Naive thymus-derived CD4-positive, alpha-beta T cell (primary cell): ENCODE measurements at regions not wholly inside any gene's neighbourhood (a gene's known extent, or its start where the extent isn't known, plus 50 kb on each side); places are given as distances from the start of the nearest gene placed in this dataset.
"Not testable (repeated sequence)": the region's sequence is repeated elsewhere in the genome, so short reads cannot be mapped to it uniquely, and the experiment has no call there.

ENCODE experiments used
- ATAC-seq: fragments of 150-1000 bp; cut with Tn5 transposase; 2 replicates; pipeline ENCODE4 v1.10.0; 2021; ENCODE audit warnings: mild to moderate bottlenecking, moderate library complexity
- CTCF ChIA-PET: fragments of 350-600 bp; sonication (Branson Sonifier 250); formaldehyde crosslinking; loops from one replicate; lab custom pipeline; 2021; ENCODE audit warnings: antibody characterized with exemption; lab: Charles Lee
- POLR2A ChIA-PET: fragments of 350-600 bp; sonication (Branson Sonifier 250); formaldehyde crosslinking; loops from one replicate; lab custom pipeline; 2021; ENCODE audit warnings: antibody characterized with exemption, inconsistent platforms; lab: Charles Lee
- DNase-seq, 9 donors: peaks; one replicate each; pipeline versions ENCODE4 v3.0.0 to v3.0.0-alpha.2; 2020 to 2022; ENCODE audit warnings: mixed read lengths in 1 of 9
- H3K27ac ChIP-seq: one replicate; pipeline ENCODE4 v1.7.0; 2013; ENCODE audit warnings: mild to moderate bottlenecking, low read depth, low read length, moderate library complexity
- H3K27me3 ChIP-seq, 2 donors: one replicate each; pipeline ENCODE4 v1.7.0; 2013; ENCODE audit warnings: low read length in 2 of 2, mild to moderate bottlenecking in 2 of 2, moderate library complexity in 2 of 2; ENCODE audit not compliant: control insufficient read depth in 2 of 2, insufficient read depth in 2 of 2
- H3K36me3 ChIP-seq, 3 experiments: 1 replicate in 2 of 3; 2 replicates in 1 of 3; pipeline ENCODE4 v1.7.0; 2013; ENCODE audit warnings: low read length in 3 of 3, mild to moderate bottlenecking in 3 of 3, moderate library complexity in 1 of 3; ENCODE audit not compliant: insufficient read depth in 3 of 3, control insufficient read depth in 2 of 3
- H3K4me1 ChIP-seq, 2 donors: one replicate each; pipeline ENCODE4 v1.7.0; 2013; ENCODE audit warnings: low read length in 2 of 2, mild to moderate bottlenecking in 2 of 2, moderate library complexity in 1 of 2; ENCODE audit not compliant: control insufficient read depth in 2 of 2, insufficient read depth in 2 of 2
- H3K4me3 ChIP-seq: 2 replicates; pipeline ENCODE4 v1.7.0; 2013; ENCODE audit warnings: mild to moderate bottlenecking, low read length
- H3K9me3 ChIP-seq, 3 experiments: 1 replicate in 2 of 3; 2 replicates in 1 of 3; pipeline ENCODE4 v1.7.0; 2013; ENCODE audit warnings: low read length in 3 of 3; ENCODE audit not compliant: control insufficient read depth in 2 of 3
- H3K27ac Mint-ChIP-seq, 9 donors: one replicate each; pipeline ENCODE4 v1.8.0; 2020 to 2022; ENCODE audit warnings: mixed read lengths in 9 of 9, mild to moderate bottlenecking in 8 of 9, moderate library complexity in 5 of 9, inconsistent platforms in 2 of 9
- H3K27me3 Mint-ChIP-seq, 5 donors: one replicate each; pipeline ENCODE4 v1.8.0; 2021 to 2022; ENCODE audit warnings: mixed read lengths in 5 of 5, mild to moderate bottlenecking in 1 of 5
- H3K36me3 Mint-ChIP-seq, 5 donors: one replicate each; pipeline ENCODE4 v1.8.0; 2020 to 2022; ENCODE audit warnings: mixed read lengths in 5 of 5, mild to moderate bottlenecking in 3 of 5, inconsistent platforms in 1 of 5
- H3K4me1 Mint-ChIP-seq, 7 donors: one replicate each; pipeline ENCODE4 v1.8.0; 2020 to 2022; ENCODE audit warnings: mixed read lengths in 7 of 7, mild to moderate bottlenecking in 3 of 7, inconsistent platforms in 1 of 7
- H3K4me3 Mint-ChIP-seq, 10 donors: one replicate each; pipeline ENCODE4 v1.8.0; 2020 to 2022; ENCODE audit warnings: mild to moderate bottlenecking in 10 of 10, mixed read lengths in 10 of 10, moderate library complexity in 6 of 10, inconsistent platforms in 2 of 10
- H3K9me3 Mint-ChIP-seq, 11 donors: one replicate each; pipeline ENCODE4 v1.8.0; 2020 to 2022; ENCODE audit warnings: mixed read lengths in 11 of 11, mild to moderate bottlenecking in 4 of 11, inconsistent platforms in 1 of 11, moderate library complexity in 1 of 11
- intact Hi-C, 2 donors: fragments of 100-400 bp; cut with micrococcal nuclease; formaldehyde crosslinking; loops; one replicate each; pipeline ENCODE4 v1.15.1; 2023

- CTCF ChIA-PET: interaction anchor here (0.6 kb wide), 1 partner anchor 297 kb away, joined by 3 read pairs; no protein-coding TSS in a partner anchor
- Mint-ChIP-seq H3K27ac (no peak overlapping the region), H3K4me1 (peaks cover 0 to 9% (median 0%) of the 10 kb centered on the region in 7 donors), H3K9me3 (no peaks in the 10 kb centered on the region), H3K36me3 (peaks cover 0 to 4% (median 0%) of the 10 kb centered on the region in 5 donors), H3K27me3 (peaks cover 48 to 51% (median 49%) of the 10 kb centered on the region in 5 donors), H3K4me3 (no peak overlapping the region)
- ATAC-seq (no peak), DNase-seq (no peak)
- POLR2A ChIA-PET: no interaction called here
- no peaks in the 10 kb centered on the region for H3K9me3 ChIP-seq
- peaks cover 0 to 14% of the 10 kb centered on the region in 2 donors for H3K27me3 ChIP-seq
- intact Hi-C loops: no loop called here
- H3K27ac ChIP-seq: no peak overlapping the region
- H3K4me3 ChIP-seq: no peak overlapping the region
- H3K4me1 ChIP-seq: peaks cover 0 to 6% of the 10 kb centered on the region in 2 donors
- no peaks in the 10 kb centered on the region for H3K36me3 ChIP-seq
These were observed 51.2 kb upstream of the LBX1 start for GRCh38 chr10:101280511-101280910.

DNA sequence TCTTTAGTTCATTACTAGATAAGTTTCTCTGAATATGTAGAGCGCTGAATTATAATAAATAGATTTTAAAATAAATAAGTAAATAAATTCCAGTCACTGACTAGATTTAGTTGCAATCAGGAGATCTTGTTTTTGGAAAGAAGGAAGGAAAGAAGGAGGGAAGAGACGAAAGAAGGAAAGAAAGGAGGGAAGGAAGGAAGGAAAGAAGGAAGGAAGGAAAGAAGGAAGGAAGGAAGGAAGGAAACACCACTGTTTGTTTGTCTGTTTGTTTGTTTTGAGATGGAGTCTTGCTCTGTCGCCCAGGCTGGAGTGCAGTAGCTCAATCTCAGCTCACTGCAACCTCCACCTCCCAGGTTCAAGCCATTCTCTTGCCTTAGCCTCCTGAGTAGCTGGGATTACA, 51.7 kb upstream of the LBX1 start:
- H3K9me3 Mint-ChIP-seq, H3K36me3 Mint-ChIP-seq, H3K4me1 ChIP-seq, H3K9me3 ChIP-seq, POLR2A ChIA-PET, H3K4me1 Mint-ChIP-seq, H3K36me3 ChIP-seq, intact Hi-C loops, H3K4me3 ChIP-seq, H3K4me3 Mint-ChIP-seq, H3K27ac Mint-ChIP-seq, DNase-seq, ATAC-seq, H3K27ac ChIP-seq: not testable (repeated sequence)
- CTCF ChIA-PET: interaction anchor here (0.6 kb wide), 1 partner anchor 297 kb away, joined by 3 read pairs; no protein-coding TSS in a partner anchor
- H3K27me3 ChIP-seq: peaks cover 0 to 14% of the 10 kb centered on the region in 2 donors
- H3K27me3 Mint-ChIP-seq: peaks cover 47 to 53% (median 53%) of the 10 kb centered on the region in 5 donors

- H3K9me3 Mint-ChIP-seq: peaks cover 0 to 2% (median 0%) of the 10 kb centered on the region in 11 donors
- ChIA-PET POLR2A (no interaction called here), CTCF (interaction anchor here (1.6 kb wide), 1 partner anchor 9 kb away, joined by 6 read pairs; no protein-coding TSS in a partner anchor)
- Histone ChIP-seq H3K27ac (no peak overlapping the region), H3K27me3 (peaks cover 0 to 16% of the 10 kb centered on the region in 2 donors), H3K36me3 (no peaks in the 10 kb centered on the region), H3K4me3 (no peak overlapping the region), H3K4me1 (peaks cover 0 to 6% of the 10 kb centered on the region in 2 donors), H3K9me3 (no peaks in the 10 kb centered on the region)
- intact Hi-C loops: no loop called here
- H3K27me3 Mint-ChIP-seq: peaks cover 64 to 72% (median 70%) of the 10 kb centered on the region in 5 donors
- DNase-seq (no peak), ATAC-seq (no peak)
- peaks cover 0 to 9% (median 0%) of the 10 kb centered on the region in 7 donors for H3K4me1 Mint-ChIP-seq
- H3K27ac Mint-ChIP-seq: no peak overlapping the region
- H3K36me3 Mint-ChIP-seq: peaks cover 0 to 4% (median 0%) of the 10 kb centered on the region in 5 donors
- no peak overlapping the region for H3K4me3 Mint-ChIP-seq
These were observed 53.7 kb upstream of the LBX1 start for GRCh38 chr10:101282947-101283346.

GRCh38 chr10:101283762-101284100, 54.5 kb upstream of the LBX1 start:
- no peak overlapping the region for H3K27ac Mint-ChIP-seq
- no peak for DNase-seq
- POLR2A ChIA-PET: no interaction called here

GRCh38 chr10:101284101-101284743, 55.0 kb upstream of the LBX1 start:
- no peaks in the 10 kb centered on the region for H3K36me3 ChIP-seq
- intact Hi-C loops: no loop called here
- CTCF ChIA-PET: no interaction called here
- Mint-ChIP-seq H3K4me3 (peak overlapping the region in 7 of 10 donors; percentile 7 to 56 (median 34)), H3K4me1 (peaks cover 0 to 9% (median 0%) of the 10 kb centered on the region in 7 donors), H3K27me3 (peaks cover 72 to 83% (median 76%) of the 10 kb centered on the region in 5 donors), H3K27ac (no peak overlapping the region), H3K9me3 (peaks cover 0 to 2% (median 0%) of the 10 kb centered on the region in 11 donors), H3K36me3 (peaks cover 0 to 4% (median 0%) of the 10 kb centered on the region in 5 donors)
- no peaks in the 10 kb centered on the region for H3K9me3 ChIP-seq
- peaks cover 0 to 6% of the 10 kb centered on the region in 2 donors for H3K4me1 ChIP-seq
- DNase-seq (no peak), ATAC-seq (no peak)
- POLR2A ChIA-PET: no interaction called here
- H3K4me3 ChIP-seq: no peak overlapping the region
- H3K27me3 ChIP-seq: peaks cover 0 to 17% of the 10 kb centered on the region in 2 donors
- H3K27ac ChIP-seq: no peak overlapping the region

More at GRCh38 chr10:101283762-101284100, 54.5 kb upstream of the LBX1 start:
- no peak overlapping the region for H3K4me3 ChIP-seq
- H3K36me3 ChIP-seq: no peaks in the 10 kb centered on the region
- peaks cover 71 to 80% (median 74%) of the 10 kb centered on the region in 5 donors for H3K27me3 Mint-ChIP-seq
- peaks cover 0 to 9% (median 0%) of the 10 kb centered on the region in 7 donors for H3K4me1 Mint-ChIP-seq
- H3K9me3 Mint-ChIP-seq: peaks cover 0 to 2% (median 0%) of the 10 kb centered on the region in 11 donors
- peaks cover 0 to 17% of the 10 kb centered on the region in 2 donors for H3K27me3 ChIP-seq
- peaks cover 0 to 6% of the 10 kb centered on the region in 2 donors for H3K4me1 ChIP-seq
- intact Hi-C loops: no loop called here
- H3K27ac ChIP-seq: no peak overlapping the region
- no peak for ATAC-seq
- H3K9me3 ChIP-seq: no peaks in the 10 kb centered on the region
- H3K36me3 Mint-ChIP-seq: peaks cover 0 to 4% (median 0%) of the 10 kb centered on the region in 5 donors
- CTCF ChIA-PET: no interaction called here
- peak overlapping the region in 5 of 10 donors; percentile 32 to 56 (median 49) for H3K4me3 Mint-ChIP-seq

GRCh38 chr10:101284744-101285463, 55.6 kb upstream of the LBX1 start:
- H3K27me3 ChIP-seq: peaks cover 0 to 17% of the 10 kb centered on the region in 2 donors
- H3K4me3 ChIP-seq: no peak overlapping the region
- intact Hi-C loops: no loop called here
- H3K9me3 ChIP-seq: no peaks in the 10 kb centered on the region
- POLR2A ChIA-PET: no interaction called here
- no peak for ATAC-seq
- H3K36me3 ChIP-seq: no peaks in the 10 kb centered on the region
- H3K4me3 Mint-ChIP-seq: peak overlapping the region in 4 of 10 donors; percentile 32 to 56 (median 52)
- H3K4me1 Mint-ChIP-seq: peaks cover 0 to 9% (median 0%) of the 10 kb centered on the region in 7 donors
- CTCF ChIA-PET: no interaction called here
- peaks cover 79 to 90% (median 83%) of the 10 kb centered on the region in 5 donors for H3K27me3 Mint-ChIP-seq
- H3K4me1 ChIP-seq: peaks cover 0 to 6% of the 10 kb centered on the region in 2 donors
- H3K27ac ChIP-seq: no peak overlapping the region
- H3K27ac Mint-ChIP-seq: no peak overlapping the region
- H3K9me3 Mint-ChIP-seq: peaks cover 0 to 2% (median 0%) of the 10 kb centered on the region in 11 donors
- no peak for DNase-seq
- peaks cover 0 to 4% (median 0%) of the 10 kb centered on the region in 5 donors for H3K36me3 Mint-ChIP-seq
